ENCODE measurements at regions not wholly inside any gene's neighbourhood (a gene's known extent, or its start where the extent isn't known, plus 50 kb on each side); places are given as distances from the start of the nearest gene placed in this dataset.

GRCh38 chr12:116482859-116483258 is 76.3 kb upstream of the MAP1LC3B2 start:
- no peaks in the 10 kb centered on the region for H3K36me3 ChIP-seq (ENCODE audit: low read depth)
- H3K27ac ChIP-seq (ENCODE audit: poor library complexity, severe bottlenecking) = no peak overlapping the region
- no peaks in the 10 kb centered on the region for H3K4me1 ChIP-seq (ENCODE audit: insufficient read depth, poor library complexity, severe bottlenecking)
- DNase-seq (ENCODE audit: low spot score) = no peak
- no peaks in the 10 kb centered on the region for H3K9me3 ChIP-seq (ENCODE audit: severe bottlenecking)
- H3K4me3 ChIP-seq (ENCODE audit: severe bottlenecking) = no peak overlapping the region
- no peaks in the 10 kb centered on the region for H3K27me3 ChIP-seq (ENCODE audit: insufficient read depth, poor library complexity, severe bottlenecking)
- TF ChIP-seq, protein P1, sequence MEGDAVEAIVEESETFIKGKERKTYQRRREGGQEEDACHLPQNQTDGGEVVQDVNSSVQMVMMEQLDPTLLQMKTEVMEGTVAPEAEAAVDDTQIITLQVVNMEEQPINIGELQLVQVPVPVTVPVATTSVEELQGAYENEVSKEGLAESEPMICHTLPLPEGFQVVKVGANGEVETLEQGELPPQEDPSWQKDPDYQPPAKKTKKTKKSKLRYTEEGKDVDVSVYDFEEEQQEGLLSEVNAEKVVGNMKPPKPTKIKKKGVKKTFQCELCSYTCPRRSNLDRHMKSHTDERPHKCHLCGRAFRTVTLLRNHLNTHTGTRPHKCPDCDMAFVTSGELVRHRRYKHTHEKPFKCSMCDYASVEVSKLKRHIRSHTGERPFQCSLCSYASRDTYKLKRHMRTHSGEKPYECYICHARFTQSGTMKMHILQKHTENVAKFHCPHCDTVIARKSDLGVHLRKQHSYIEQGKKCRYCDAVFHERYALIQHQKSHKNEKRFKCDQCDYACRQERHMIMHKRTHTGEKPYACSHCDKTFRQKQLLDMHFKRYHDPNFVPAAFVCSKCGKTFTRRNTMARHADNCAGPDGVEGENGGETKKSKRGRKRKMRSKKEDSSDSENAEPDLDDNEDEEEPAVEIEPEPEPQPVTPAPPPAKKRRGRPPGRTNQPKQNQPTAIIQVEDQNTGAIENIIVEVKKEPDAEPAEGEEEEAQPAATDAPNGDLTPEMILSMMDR (IDR thresholded peaks at IDR 0.05; ENCODE audit: poor library complexity, severe bottlenecking) = no peak
- ATAC-seq (ENCODE audit: low read depth) = no peak

DNA sequence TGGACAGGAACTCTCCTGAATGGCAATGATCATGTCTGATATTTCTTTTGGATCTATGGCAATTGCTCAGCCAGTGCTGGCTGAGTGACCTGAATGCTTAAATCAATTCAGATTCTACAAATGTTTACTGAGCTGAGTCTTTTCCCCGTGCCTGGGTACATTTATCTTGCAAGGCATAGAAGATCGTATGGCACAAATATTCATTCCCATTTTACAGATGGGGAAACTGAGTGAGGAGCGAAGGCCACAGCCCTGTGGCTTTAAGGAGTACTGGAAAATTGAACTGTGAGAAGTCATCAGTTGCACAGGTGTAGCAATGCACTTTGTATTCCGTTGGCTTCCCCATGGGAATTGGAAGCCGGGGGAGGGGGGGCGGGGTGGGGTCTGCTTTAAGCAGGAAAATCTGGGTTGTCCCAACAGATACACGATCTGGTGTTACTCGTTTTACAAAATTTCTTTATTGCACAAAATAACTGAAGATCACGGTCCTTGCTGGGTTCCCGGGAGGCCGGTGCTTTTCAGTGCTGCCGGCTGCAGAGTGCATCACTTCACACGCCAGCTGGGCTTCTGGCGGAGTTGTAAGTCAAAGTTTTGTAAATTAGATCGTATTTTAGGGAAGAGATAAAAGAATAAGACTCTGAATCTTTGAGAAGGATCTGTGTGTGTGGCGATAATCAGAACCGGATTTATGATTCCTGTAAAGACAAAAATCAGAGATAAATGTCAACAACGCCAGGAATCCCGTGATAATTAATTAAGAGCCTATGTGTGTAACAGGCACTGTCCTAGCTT is 75.0 kb upstream of the MAP1LC3B2 start:
- peaks cover 2% of the 10 kb centered on the region for H3K4me1 ChIP-seq (ENCODE audit: insufficient read depth, poor library complexity, severe bottlenecking)
- H3K27me3 ChIP-seq (ENCODE audit: insufficient read depth, poor library complexity, severe bottlenecking) = no peaks in the 10 kb centered on the region
- no peak overlapping the region for H3K27ac ChIP-seq (ENCODE audit: poor library complexity, severe bottlenecking)
- TF ChIP-seq, protein P1 (IDR thresholded peaks at IDR 0.05; ENCODE audit: poor library complexity, severe bottlenecking) = no peak
- peaks cover 3% of the 10 kb centered on the region for H3K9me3 ChIP-seq (ENCODE audit: severe bottlenecking)
- ATAC-seq (ENCODE audit: low read depth) (no peak), DNase-seq (ENCODE audit: low spot score) (no peak)
- no peaks in the 10 kb centered on the region for H3K36me3 ChIP-seq (ENCODE audit: low read depth)
- no peak overlapping the region for H3K4me3 ChIP-seq (ENCODE audit: severe bottlenecking)

GRCh38 chr12:116484807-116485206 is 74.4 kb upstream of the MAP1LC3B2 start:
- Histone ChIP-seq H3K36me3 (ENCODE audit: low read depth) (no peaks in the 10 kb centered on the region), H3K4me1 (ENCODE audit: insufficient read depth, poor library complexity, severe bottlenecking) (peaks cover 4% of the 10 kb centered on the region), H3K9me3 (ENCODE audit: severe bottlenecking) (peaks cover 3% of the 10 kb centered on the region), H3K27ac (ENCODE audit: poor library complexity, severe bottlenecking) (no peak overlapping the region), H3K4me3 (ENCODE audit: severe bottlenecking) (no peak overlapping the region), H3K27me3 (ENCODE audit: insufficient read depth, poor library complexity, severe bottlenecking) (no peaks in the 10 kb centered on the region)
- ATAC-seq (ENCODE audit: low read depth) (no peak), DNase-seq (ENCODE audit: low spot score) (no peak)
- TF ChIP-seq, protein P1 (IDR thresholded peaks at IDR 0.05; ENCODE audit: poor library complexity, severe bottlenecking) = no peak

- TF ChIP-seq, protein P1 (IDR thresholded peaks at IDR 0.05; ENCODE audit: poor library complexity, severe bottlenecking) = no peak
- Histone ChIP-seq H3K27ac (ENCODE audit: poor library complexity, severe bottlenecking) (no peak overlapping the region), H3K4me1 (ENCODE audit: insufficient read depth, poor library complexity, severe bottlenecking) (peaks cover 4% of the 10 kb centered on the region), H3K9me3 (ENCODE audit: severe bottlenecking) (peaks cover 3% of the 10 kb centered on the region), H3K4me3 (ENCODE audit: severe bottlenecking) (no peak overlapping the region), H3K27me3 (ENCODE audit: insufficient read depth, poor library complexity, severe bottlenecking) (no peaks in the 10 kb centered on the region), H3K36me3 (ENCODE audit: low read depth) (no peaks in the 10 kb centered on the region)
- DNase-seq (ENCODE audit: low spot score) (no peak), ATAC-seq (ENCODE audit: low read depth) (no peak)
Measured at GRCh38 chr12:116489116-116489515, 70.1 kb upstream of the MAP1LC3B2 start.

DNA sequence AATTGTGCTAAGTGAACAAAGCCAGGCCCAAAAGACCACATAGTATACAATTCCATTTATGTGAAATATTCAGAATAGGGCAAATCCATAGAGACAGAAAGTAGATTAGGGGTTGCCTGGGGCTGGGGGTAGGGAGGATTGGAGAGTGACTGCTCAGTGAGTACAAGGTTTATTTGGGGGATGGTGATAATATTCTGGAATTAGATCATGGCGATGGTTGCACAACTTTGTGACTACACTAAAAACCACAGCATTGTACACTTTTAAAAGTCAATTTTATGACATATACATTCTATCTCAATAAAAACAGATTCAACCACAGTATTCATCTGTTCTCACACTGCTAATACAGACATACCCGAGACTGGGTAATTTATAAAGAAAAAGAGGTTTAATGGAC is 68.7 kb upstream of the MAP1LC3B2 start:
- no peak for ATAC-seq (ENCODE audit: low read depth)
- H3K36me3 ChIP-seq (ENCODE audit: low read depth) = no peaks in the 10 kb centered on the region
- no peak for DNase-seq (ENCODE audit: low spot score)
- TF ChIP-seq, protein P1 (IDR thresholded peaks at IDR 0.05; ENCODE audit: poor library complexity, severe bottlenecking) = no peak
- peaks cover 3% of the 10 kb centered on the region for H3K9me3 ChIP-seq (ENCODE audit: severe bottlenecking)
- peaks cover 4% of the 10 kb centered on the region for H3K4me1 ChIP-seq (ENCODE audit: insufficient read depth, poor library complexity, severe bottlenecking)
- H3K27ac ChIP-seq (ENCODE audit: poor library complexity, severe bottlenecking) = no peak overlapping the region
- no peak overlapping the region for H3K4me3 ChIP-seq (ENCODE audit: severe bottlenecking)
- H3K27me3 ChIP-seq (ENCODE audit: insufficient read depth, poor library complexity, severe bottlenecking) = no peaks in the 10 kb centered on the region

Measured in RWPE2 (cell line).